Stimulated activated CD8-positive, alpha-beta memory T cell treated with anti-CD3 and anti-CD28 coated beads, Interleukin-7, amount 100 ng/mL, for 48 hours (primary cell): ENCODE measurements at regions not wholly inside any gene's neighbourhood (a gene's known extent, or its start where the extent isn't known, plus 50 kb on each side); places are given as distances from the start of the nearest gene placed in this dataset.
"Not testable (repeated sequence)": the region's sequence is repeated elsewhere in the genome, so short reads cannot be mapped to it uniquely, and the experiment has no call there.

ENCODE experiments used
- DNase-seq, 2 donors: peaks; one replicate each; pipeline ENCODE4 v3.0.0-alpha.2; 2020; ENCODE audit warnings: low read depth in 1 of 2; ENCODE audit errors: extremely low read depth in 1 of 2

DNA sequence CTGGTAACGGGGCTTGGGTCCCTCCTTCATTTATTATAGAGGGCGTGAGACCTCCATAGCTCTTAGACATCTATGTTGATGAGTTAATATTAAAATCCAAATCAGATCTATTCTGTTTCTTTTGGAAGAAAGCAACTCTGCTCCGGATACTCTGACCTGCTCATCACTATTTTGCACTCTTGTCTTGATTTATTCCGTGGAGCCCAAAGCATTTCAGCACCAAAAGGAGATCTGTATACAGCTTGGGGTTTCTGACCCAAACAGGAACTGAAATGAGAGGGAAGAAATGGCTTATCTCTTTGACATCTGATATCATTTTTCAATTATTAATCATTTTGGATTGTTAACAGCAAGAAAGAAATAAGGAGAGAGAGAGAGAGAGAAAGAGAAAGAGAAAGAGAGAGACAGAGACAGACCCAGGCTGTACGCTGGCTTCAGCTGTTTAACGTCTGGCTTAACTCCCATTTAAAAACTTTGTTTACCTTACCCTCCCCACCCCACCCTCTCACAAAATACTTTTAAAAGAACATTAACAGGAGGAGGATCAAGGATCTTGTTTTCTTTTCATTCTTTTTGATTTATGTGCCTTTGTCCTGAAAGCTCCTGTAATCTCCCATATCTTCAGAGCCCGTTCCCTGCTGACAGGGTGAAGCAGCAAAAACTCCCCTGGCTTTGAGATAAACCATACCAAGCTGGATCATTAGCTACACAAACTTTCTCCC is 231.4 kb upstream of the TUT7 start:
- no peak for DNase-seq

DNA sequence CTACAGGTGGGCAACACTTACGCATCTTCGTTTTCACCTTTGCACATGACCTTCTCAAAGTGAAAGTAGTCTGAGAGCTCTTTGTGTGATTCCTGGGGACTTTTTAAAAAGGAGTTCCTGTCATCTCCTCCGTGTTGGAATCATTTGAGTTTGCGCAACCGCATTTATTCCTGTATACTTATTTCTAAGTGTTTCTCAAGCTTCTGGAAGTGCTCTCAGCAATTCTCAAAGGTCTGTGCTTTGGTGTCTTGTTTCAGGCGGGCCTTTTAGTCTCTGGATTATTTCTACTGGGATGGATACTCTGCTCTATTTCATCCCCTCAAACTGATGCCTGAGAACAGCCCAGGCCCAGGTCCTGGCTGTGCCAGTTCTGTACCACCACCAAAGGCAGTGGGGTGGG is 226.5 kb upstream of the TUT7 start:
- DNase-seq = no peak

DNA sequence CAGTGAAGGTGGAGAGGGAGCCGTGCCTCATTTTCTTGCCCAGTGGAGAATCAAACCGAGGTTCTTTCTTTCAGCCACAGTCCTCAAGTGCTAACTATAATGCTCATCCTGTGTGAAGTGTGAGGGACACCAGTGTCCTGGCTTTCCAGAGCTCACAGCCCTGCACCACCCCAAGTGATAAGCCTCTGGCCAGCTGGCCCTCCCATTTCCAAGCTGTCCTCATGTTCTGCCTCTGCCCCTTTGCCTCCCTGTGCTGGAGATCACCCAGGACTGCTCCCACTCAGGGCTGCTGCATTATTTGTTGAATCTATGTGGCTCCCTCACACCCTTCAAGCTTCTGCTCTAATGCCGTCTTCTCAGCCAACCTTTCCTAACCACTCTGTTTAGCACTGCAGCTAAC is 224.5 kb upstream of the TUT7 start:
- no peak for DNase-seq

DNA sequence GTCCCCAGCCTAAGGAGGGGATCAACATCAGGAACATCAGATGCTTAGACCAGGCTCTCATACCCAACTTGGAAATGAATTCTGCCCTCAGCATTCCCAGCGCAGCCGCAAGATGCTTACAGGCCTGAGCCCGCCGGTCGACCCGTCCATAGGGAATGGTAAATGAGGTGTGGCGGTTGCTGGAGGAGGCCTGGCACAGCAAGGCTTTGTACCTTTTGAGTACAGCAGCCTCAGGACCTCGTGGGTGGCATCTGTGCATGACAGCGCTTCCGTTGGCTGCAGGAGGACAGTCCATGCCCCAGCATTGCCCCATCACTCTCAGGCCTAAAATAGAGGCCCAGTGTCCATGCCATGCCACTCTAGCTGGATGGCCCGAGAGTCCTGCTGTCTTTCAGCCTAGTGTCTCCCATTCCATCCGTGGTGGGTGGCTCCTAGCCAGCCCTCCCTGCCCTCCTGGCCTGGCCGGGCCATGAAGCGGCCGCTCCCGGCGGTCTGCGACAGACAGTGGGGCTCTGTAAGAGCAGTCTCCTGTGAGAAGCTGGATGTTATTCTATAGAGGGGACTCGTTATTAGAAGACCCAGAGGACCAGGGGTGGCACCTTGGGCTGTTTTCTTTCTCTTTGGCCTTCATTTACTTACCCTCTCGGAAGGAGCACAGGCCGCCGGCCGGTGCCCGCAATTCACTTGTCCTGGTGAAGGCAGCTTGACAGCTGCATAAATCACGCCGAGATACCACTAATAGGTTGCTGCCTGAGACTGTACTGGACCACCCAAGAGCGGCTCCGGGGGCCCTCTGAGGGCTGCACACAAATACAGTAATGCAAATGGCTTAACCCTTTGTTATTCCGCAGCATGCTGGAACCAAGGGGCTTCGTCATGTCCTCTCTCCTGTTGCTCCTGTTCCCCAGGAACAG is 223.5 kb upstream of the TUT7 start:
- no peak for DNase-seq

DNA sequence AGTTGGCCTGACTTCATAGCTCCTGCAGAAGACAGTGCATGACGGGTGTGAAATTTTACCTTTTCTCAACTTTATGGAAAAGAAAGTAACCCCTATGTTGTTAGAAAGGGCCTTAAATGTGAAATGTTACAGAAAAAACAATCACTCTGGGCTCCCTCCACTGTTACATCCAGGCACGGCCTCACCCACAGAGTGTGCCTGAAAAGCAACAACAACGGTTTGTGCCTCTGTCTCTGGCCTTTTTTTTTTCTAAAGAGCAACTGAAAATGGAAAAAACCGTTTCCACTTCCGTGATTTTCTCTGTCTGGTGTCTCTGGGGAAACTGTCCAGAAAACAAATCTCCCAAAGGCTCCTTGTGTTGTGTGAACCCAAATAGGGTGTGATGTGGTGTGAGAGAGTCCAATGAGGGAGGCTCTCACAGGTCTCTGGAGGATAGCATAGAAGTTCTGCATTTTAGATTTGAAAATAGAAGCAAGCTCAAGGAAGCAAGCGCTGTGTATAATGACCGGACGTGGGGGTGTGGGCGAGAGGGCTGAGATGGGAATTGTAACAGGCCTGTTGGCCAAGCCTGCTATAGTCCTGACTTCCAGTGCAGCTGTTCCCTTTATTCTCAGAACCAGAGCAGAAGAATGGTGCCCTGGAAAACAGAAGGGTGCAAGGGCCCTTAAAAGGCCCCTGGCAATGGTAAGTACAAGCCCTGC is 221.8 kb upstream of the TUT7 start:
- no peak for DNase-seq

DNA sequence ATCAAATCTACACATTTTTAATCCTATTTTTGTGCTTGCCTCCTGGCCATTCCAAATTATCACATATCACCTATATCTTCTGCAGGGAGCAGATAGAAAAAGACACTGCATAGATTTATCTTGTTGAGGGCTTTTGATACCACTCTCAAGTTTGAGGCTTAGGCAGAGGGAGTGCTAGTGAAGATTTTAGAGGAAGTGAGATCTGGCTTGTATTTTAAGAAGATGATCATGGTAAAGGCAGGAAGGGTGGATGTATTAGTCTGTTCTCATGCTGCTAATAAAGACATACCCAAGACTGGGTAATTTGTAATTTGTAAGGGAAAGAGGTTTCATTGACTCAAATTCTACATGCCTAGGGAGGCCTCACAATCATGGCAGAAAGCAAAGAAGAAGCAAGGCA is 220.9 kb upstream of the TUT7 start:
- no peak for DNase-seq

DNA sequence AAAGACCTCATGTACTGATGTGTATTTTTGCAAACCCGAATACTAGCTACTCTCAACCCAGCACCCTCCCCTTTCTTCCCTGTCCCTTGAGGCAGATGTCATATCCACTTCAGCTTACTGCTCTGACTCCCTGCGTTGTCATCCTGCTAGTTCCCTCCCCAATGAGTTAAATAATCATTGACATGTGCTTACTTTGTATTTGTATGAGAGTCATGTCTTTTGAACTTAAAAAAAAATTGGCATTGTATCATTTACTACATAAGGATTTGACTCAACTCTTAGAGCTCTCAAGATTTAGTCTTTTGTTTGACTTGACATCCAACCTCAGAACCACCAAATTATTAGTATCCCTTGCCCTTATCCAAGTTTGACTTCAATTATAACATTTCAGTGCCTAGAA is 219.7 kb upstream of the TUT7 start:
- no peak for DNase-seq

DNA sequence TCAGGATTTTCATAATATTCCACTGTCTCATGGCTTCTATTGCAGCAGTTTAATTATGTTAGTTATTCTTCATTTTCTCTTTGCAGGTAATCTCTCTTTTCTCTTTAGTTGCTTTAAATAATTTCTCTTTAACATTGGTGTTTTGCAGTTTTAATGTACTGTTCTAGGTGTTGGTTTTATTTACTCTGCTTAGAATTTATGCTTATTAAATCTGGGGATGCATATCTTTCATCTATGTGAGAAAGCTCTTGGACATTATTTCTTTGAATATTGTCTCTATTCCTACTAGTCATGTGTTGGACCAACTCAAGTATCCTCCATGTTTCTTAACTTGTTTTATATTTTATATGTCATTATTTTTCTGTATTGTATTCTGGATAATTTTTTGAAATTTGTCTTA is 218.7 kb upstream of the TUT7 start:
- no peak for DNase-seq

DNA sequence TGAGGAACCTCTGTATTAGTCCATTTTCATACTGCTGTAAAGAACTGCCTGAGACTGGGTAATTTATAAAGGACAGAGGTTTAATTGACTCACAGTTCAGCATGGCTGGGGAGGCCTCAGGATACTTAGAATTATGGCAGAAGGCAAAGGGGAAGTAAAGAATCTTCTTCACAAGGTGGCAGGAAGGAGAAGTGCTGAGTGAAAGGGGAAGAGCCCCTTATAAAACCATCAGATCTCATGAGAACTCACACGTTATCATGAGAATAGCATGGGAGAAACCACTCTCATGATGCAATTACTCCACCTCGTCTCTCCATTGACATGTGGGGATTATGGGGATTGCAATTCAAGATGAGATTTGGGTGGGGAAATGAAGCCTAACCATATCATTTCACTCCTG is 211.4 kb upstream of the TUT7 start:
- DNase-seq = not testable (repeated sequence)

DNA sequence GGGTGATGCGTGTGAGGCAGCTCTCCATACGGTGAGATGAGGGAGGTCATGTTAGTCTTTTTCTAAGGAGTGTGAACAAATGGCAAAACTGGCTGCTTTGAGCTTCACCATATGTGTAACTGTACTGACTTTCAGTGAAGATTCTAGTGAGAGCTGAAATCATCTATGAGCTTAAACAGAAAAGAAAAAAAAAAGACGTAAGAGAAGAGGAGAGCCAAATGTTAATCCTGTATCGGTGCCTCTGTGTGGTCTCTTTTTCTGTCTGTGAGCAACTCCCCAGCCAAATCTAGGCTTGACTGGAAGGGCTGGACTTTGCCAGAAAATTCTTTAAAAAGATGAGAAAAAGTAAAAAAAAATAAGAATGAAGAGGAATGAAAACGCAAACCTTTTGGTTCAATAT is 209.7 kb upstream of the TUT7 start:
- no peak for DNase-seq

DNA sequence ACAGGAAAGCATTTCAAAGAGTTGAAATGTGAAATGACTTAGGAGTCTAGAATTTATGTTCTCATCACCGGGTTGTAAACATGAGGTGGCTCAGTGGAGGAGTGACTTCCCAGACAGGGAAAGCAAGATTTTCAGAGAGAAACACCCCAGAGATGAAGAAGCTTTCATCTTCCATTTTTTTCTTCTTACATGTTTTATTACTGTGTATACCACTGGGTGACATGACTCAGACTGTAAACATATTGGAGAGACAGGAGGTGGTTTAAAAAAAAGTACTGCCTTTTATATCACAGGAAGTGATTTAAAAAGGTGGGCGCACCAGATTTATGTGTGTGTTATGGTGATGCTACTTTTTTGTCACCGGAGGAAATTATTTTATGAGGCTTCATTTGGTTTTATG is 209.1 kb upstream of the TUT7 start:
- DNase-seq = no peak

DNA sequence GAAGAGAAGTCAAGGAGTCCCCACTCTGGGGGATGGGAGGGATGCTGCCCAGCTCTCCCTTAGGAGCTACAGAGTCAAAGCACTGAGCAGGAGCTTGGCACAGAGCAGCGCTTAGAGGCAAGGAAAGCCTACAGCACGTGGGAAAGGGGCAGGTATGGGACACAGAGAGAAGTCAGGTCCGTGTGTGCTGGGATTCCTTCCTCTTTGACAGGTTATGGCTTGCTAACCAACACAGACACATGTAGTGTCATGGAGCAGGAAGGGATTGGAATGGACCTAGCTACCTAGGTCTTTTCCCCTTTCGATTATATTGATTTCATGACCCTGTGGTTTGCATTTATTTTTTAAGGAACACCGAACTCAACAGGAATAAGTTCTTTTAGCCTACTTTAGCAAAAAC is 208.5 kb upstream of the TUT7 start:
- DNase-seq = no peak

DNA sequence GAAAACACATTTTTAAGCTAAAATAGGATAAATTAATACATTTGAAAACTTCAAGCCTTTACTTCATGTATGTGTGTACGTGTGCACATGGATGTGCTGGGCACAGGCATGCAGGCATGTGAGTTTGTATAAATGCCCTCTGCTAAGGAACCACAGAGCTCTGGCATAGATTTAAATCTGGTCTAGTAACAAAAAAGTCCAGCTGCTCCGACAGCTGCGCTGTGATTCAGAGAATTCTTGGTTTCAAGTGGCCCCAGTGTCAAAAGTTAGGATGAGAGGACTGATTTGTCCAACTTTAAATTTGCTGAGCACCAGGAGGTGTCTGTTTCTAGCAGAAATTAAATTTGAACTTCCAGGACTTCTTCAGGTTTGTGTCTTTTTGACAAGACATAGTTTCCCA is 203.7 kb upstream of the TUT7 start:
- no peak for DNase-seq

DNA sequence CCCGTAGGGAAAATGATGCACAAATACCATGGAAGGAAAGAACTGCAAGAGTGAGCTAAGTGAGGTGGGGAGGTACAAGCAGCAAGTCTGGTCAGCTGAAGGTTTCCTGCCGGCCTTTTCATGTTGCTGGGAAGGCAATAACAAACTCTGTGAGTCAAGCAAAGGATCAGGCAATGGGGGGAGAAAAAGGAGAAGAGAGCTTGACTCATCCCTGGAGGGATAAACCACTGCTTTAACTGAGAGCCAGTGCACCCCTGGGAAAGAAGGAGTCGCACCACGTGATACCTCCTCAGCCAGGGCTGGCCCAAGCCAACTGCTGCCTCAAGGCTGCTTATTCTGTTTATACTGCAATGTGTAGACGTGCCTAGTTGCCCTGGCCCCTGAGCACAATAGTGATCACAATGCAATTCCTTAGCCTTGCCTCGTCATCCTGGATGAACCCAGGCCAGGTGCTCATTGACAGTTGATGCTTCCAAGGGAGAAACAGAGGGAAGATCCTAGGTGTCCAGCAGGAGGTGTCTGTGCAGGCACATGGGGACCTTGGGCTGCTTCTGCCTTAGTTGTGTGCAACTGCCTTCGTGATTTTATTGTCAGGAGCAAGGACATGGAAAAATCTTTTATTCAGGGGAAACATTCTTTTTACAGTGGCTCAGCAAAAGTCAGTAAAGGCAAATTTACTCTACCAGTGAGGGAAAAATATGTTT is 203.0 kb upstream of the TUT7 start:
- no peak for DNase-seq

DNA sequence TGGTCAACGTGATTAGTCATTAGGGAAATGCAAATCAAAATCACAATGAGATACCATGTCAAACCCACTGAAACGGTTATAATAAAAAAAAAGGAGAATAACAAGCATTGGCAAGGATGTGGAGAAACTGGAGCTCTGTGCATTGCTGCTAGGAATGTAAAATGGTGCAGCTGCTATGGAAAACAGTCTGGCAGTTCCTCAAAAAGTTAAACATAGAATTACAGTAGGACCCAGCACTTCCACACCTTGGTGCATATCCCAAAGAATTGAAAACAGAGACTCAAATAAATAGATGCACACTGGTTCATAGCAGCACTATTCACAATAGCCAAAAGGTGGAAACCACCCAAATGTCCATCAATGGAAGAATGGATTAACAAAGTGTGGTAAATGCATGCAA is 201.5 kb upstream of the TUT7 start:
- no peak for DNase-seq

DNA sequence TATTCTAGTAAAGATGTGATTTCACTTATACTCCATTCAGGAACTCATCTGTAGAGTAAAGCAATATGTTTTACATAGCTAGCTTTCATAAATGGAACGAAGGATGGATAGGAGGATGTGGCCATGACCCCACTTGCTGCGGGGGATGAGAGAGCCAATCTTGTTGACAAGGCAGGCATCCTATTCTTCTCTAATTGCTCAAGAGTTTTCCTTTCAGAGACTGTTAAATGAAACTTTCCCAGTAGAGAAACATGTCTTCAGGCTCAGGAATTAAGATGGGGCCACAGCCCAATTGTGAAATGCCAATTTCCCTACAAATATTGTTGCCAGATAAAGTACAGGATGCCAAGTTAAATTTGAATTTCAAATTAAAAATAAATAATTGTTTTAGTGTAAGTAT is 196.2 kb upstream of the TUT7 start:
- DNase-seq = no peak

DNA sequence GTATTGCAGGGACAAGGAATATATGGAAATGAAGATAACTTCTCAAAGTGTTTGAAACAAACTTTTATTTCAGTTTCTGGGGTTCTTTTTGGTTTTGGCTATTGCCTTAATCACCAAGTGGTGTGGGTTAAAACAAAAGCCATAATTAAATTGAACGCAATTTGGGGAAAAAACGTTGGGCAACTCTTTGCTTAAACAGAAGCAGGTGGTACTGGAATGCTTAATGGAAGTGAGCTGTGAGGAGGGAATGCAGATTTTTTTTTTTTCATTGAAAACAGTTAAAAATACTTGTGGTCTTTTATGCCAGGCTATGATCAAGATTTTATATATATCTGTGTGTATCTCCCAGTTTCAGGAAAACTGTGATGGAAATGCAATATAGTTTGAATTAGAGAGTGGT is 195.7 kb upstream of the TUT7 start:
- no peak for DNase-seq

DNA sequence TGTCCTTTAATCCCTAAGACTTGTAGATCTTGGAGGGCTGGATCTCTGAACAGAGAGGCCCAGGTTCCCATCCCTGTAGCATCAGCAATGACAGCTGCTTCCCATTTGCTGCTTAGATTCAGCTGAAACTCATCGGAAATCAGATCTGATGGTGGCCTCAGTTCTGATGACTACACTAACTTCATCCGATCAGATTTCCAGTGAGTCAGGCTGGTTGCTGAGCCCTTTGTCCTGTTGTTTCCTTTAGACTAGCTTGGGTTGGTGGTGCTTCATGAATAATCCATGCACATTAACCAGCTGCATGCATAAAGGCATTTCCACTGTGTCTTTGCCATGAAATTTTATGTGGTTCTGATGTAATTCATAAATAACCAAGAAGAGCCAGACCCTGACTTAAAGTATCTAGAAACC is 195.2 kb upstream of the TUT7 start:
- DNase-seq = no peak

DNA sequence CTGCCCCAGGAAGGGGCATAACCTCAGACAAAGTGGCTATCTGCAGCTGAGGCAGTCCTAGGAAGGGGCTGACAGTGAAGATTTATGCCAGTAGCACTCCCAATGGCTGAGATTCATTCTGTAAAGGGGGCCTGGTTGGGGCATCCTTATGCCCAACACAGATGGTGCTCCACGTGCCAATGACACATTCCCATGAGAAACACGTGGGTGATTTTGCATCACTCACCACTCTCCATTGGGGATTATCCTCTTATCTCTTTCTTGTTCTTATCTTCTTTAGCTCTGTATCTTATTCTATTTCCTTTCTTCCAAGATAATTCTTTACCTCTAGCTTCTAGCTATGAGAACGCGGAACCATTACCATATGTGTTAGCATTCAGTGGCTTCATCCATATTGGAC is 194.0 kb upstream of the TUT7 start:
- no peak for DNase-seq

DNA sequence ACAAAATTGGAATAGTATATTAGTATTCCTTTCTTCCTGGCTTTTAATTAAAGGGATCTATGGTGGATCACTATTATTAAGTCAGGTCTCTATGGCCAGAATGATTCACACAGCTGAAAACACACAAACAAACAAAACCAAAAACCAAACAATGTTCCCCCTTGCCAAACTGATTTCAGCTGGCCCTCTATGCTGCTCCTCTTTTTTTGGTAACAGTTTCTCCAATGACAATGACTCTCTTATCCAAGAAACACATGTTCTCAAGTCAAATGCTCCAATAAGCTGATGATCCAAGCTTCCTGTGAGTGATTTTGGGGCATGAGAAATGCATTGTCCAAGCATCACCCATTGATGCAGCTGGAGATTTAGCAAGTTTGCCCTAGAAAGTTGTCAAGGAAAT is 193.4 kb upstream of the TUT7 start:
- no peak for DNase-seq

DNA sequence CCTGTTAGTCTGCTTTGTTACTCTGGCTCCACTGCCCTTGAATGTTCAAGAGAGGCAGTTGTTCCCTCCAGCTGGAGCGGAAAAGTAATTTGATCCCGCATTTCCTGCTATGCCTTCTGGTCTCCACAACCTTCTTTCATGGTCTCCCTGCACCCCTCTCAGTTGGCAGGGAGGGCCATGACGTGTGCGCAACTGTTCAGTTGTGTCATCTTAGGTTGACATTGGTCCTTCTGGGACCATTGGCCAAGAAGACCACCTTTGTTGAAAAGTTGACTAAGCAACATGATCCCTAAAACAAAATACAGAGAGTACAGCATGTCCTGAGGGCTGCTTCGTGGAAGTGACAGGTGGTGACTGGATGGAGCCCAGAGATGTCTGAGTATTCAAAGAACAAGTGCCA is 192.5 kb upstream of the TUT7 start:
- DNase-seq = no peak
